ENCODE measurements at regions not wholly inside any gene's neighbourhood (a gene's known extent, or its start where the extent isn't known, plus 50 kb on each side); places are given as distances from the start of the nearest gene placed in this dataset.

- TF ChIP-seq POLR2A (IDR thresholded peaks at IDR 0.05) (no peak), POLR2AphosphoS5 (IDR thresholded peaks at IDR 0.05) (no peak)
- TF ChIP-seq, protein P1, sequence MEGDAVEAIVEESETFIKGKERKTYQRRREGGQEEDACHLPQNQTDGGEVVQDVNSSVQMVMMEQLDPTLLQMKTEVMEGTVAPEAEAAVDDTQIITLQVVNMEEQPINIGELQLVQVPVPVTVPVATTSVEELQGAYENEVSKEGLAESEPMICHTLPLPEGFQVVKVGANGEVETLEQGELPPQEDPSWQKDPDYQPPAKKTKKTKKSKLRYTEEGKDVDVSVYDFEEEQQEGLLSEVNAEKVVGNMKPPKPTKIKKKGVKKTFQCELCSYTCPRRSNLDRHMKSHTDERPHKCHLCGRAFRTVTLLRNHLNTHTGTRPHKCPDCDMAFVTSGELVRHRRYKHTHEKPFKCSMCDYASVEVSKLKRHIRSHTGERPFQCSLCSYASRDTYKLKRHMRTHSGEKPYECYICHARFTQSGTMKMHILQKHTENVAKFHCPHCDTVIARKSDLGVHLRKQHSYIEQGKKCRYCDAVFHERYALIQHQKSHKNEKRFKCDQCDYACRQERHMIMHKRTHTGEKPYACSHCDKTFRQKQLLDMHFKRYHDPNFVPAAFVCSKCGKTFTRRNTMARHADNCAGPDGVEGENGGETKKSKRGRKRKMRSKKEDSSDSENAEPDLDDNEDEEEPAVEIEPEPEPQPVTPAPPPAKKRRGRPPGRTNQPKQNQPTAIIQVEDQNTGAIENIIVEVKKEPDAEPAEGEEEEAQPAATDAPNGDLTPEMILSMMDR (IDR thresholded peaks at IDR 0.05) = no peak
Measured at GRCh38 chr3:135491491-135492205, 473.9 kb upstream of the PPP2R3A start.

Measured in sigmoid colon (tissue), 4 donors.